ENCODE measurements at regions not wholly inside any gene's neighbourhood (a gene's known extent, or its start where the extent isn't known, plus 50 kb on each side); places are given as distances from the start of the nearest gene placed in this dataset.

GRCh38 chr16:51487880-51488279 is 336.8 kb upstream of the SALL1 start:
- H3K27ac ChIP-seq: no peak overlapping the region
- no peak for DNase-seq (ENCODE audit: low read depth, low spot score)

GRCh38 chr16:51474414-51475091 is 323.5 kb upstream of the SALL1 start:
- no peak for DNase-seq (ENCODE audit: low read depth, low spot score)
- no peak overlapping the region for H3K27ac ChIP-seq

GRCh38 chr16:51473091-51473490 is 322.0 kb upstream of the SALL1 start:
- no peak for DNase-seq (ENCODE audit: low read depth, low spot score)
- H3K27ac ChIP-seq: no peak overlapping the region

- H3K27ac ChIP-seq: no peak overlapping the region
- no peak for DNase-seq (ENCODE audit: low read depth, low spot score)
Observed at GRCh38 chr16:51470492-51470891, 319.4 kb upstream of the SALL1 start.

- no peak overlapping the region for H3K27ac ChIP-seq
- DNase-seq (ENCODE audit: low read depth, low spot score): no peak
Observed at GRCh38 chr16:51464996-51465395, 313.9 kb upstream of the SALL1 start.

- DNase-seq (ENCODE audit: low read depth, low spot score): no peak
- no peak overlapping the region for H3K27ac ChIP-seq
Observed at GRCh38 chr16:51461255-51461654, 310.2 kb upstream of the SALL1 start.

GRCh38 chr16:51458356-51459140 is 307.5 kb upstream of the SALL1 start:
- no peak overlapping the region for H3K27ac ChIP-seq
- no peak for DNase-seq (ENCODE audit: low read depth, low spot score)

GRCh38 chr16:51457775-51458174 is 306.7 kb upstream of the SALL1 start:
- no peak for DNase-seq (ENCODE audit: low read depth, low spot score)
- no peak overlapping the region for H3K27ac ChIP-seq

- H3K27ac ChIP-seq: no peak overlapping the region
- DNase-seq (ENCODE audit: low read depth, low spot score): no peak
Observed at GRCh38 chr16:51455398-51455797, 304.3 kb upstream of the SALL1 start.

- no peak for DNase-seq (ENCODE audit: low read depth, low spot score)
- H3K27ac ChIP-seq: no peak overlapping the region
Observed at GRCh38 chr16:51453251-51453650, 302.2 kb upstream of the SALL1 start.

GRCh38 chr16:51450909-51451308 is 299.8 kb upstream of the SALL1 start:
- H3K27ac ChIP-seq: no peak overlapping the region
- no peak for DNase-seq (ENCODE audit: low read depth, low spot score)

GRCh38 chr16:51450376-51450775 is 299.3 kb upstream of the SALL1 start:
- H3K27ac ChIP-seq: no peak overlapping the region
- DNase-seq (ENCODE audit: low read depth, low spot score): no peak

- no peak for DNase-seq (ENCODE audit: low read depth, low spot score)
- H3K27ac ChIP-seq: no peak overlapping the region
Observed at GRCh38 chr16:51449441-51449840, 298.4 kb upstream of the SALL1 start.

GRCh38 chr16:51445250-51445649 is 294.2 kb upstream of the SALL1 start:
- no peak overlapping the region for H3K27ac ChIP-seq
- DNase-seq (ENCODE audit: low read depth, low spot score): no peak

- no peak for DNase-seq (ENCODE audit: low read depth, low spot score)
- H3K27ac ChIP-seq: no peak overlapping the region
Observed at GRCh38 chr16:51443934-51444333, 292.9 kb upstream of the SALL1 start.

GRCh38 chr16:51442141-51442870 is 291.2 kb upstream of the SALL1 start:
- DNase-seq (ENCODE audit: low read depth, low spot score): no peak
- no peak overlapping the region for H3K27ac ChIP-seq

- H3K27ac ChIP-seq: no peak overlapping the region
- no peak for DNase-seq (ENCODE audit: low read depth, low spot score)
Observed at GRCh38 chr16:51440131-51440889, 289.2 kb upstream of the SALL1 start.

- no peak for DNase-seq (ENCODE audit: low read depth, low spot score)
- no peak overlapping the region for H3K27ac ChIP-seq
Observed at GRCh38 chr16:51439271-51439670, 288.2 kb upstream of the SALL1 start.

- no peak for DNase-seq (ENCODE audit: low read depth, low spot score)
- H3K27ac ChIP-seq: no peak overlapping the region
Observed at GRCh38 chr16:51436742-51437141, 285.7 kb upstream of the SALL1 start.

GRCh38 chr16:51434567-51435198 is 283.6 kb upstream of the SALL1 start:
- H3K27ac ChIP-seq: no peak overlapping the region
- no peak for DNase-seq (ENCODE audit: low read depth, low spot score)

Data from epithelial cell of prostate (primary cell).